Heart right ventricle (tissue), 16 donors: ENCODE measurements at regions not wholly inside any gene's neighbourhood (a gene's known extent, or its start where the extent isn't known, plus 50 kb on each side); places are given as distances from the start of the nearest gene placed in this dataset.

Experiments
- ATAC-seq, 8 donors: fragments of 200-7000 bp; cut with Tn5 transposase; one replicate each; pipeline ENCODE4 v1.9.1; 2020; ENCODE audit warnings: mild to moderate bottlenecking in 8 of 8, moderate library complexity in 8 of 8, moderate number of reproducible peaks in 1 of 8
- DNase-seq, 2 donors: peaks; one replicate each; pipeline ENCODE4 v3.0.0-alpha.2; 2020
- H3K27ac ChIP-seq, 10 donors: fragments of 200-600 bp; sonication (generic) in 2 of 10; one replicate each; pipeline versions ENCODE4 v1.5.0 to v1.8.0; 2020 to 2022; ENCODE audit warnings: mild to moderate bottlenecking in 3 of 10
- H3K27me3 ChIP-seq, 7 donors: fragments of 200-600 bp; one replicate each; pipeline ENCODE4 v1.8.0; 2021 to 2022; ENCODE audit warnings: mild to moderate bottlenecking in 2 of 7
- H3K36me3 ChIP-seq, 9 donors: fragments of 200-600 bp; sonication (generic) in 1 of 9; one replicate each; pipeline versions ENCODE4 v1.5.0 to v1.8.0; 2020 to 2022; ENCODE audit warnings: mild to moderate bottlenecking in 2 of 9
- H3K4me1 ChIP-seq, 9 donors: fragments of 200-600 bp; sonication (generic) in 1 of 9; one replicate each; pipeline versions ENCODE4 v1.5.0 to v1.8.0; 2020 to 2022; ENCODE audit warnings: mild to moderate bottlenecking in 4 of 9
- H3K4me3 ChIP-seq, 10 donors: fragments of 200-600 bp; sonication (generic) in 2 of 10; one replicate each; pipeline versions ENCODE4 v1.5.0 to v1.8.0; 2020 to 2022; ENCODE audit warnings: mild to moderate bottlenecking in 7 of 10, moderate library complexity in 2 of 10
- H3K9me3 ChIP-seq, 11 donors: fragments of 200-600 bp in 10 of 11; sonication (generic) in 2 of 11; one replicate each; pipeline versions ENCODE4 v1.5.0 to v1.8.0; 2013 to 2022; ENCODE audit warnings: mild to moderate bottlenecking in 2 of 11, control low read depth in 1 of 11, moderate library complexity in 1 of 11
- WGBS, 2 donors: extraction: QIAGEN DNeasy Blood & Tissue Kit; methylation state at CpG; one replicate each; pipeline ENCODE4 v1.1.7; 2013; ENCODE audit warnings: inconsistent platforms in 1 of 2; 5-methylcytosine and 5-hydroxymethylcytosine counted together
- intact Hi-C, 10 donors: fragments of 100-400 bp; cut with DNase I; formaldehyde crosslinking; loops; one replicate each; pipeline versions ENCODE4 v1.11.1 to v1.14.2; 2022
- TF ChIP-seq, protein P1 (sequence below), 9 donors: fragments of 200-600 bp; sonication (generic) in 2 of 9; IDR thresholded peaks; one replicate each; pipeline versions ENCODE4 v1.5.0 to v1.8.0; 2021 to 2022; ENCODE audit warnings: antibody characterized with exemption in 9 of 9, mild to moderate bottlenecking in 5 of 9, moderate library complexity in 1 of 9
- donor health status: Arrhythmogenic right ventricular cardiomyopathy.
- donor health status: ischemic (EF 13 %, LVEDD 7.1; RV severe dilation, severe dysfunction).
- donor health status: healthy with polysubstance abuse.
- donor health status: DM: no; HTN: yes; CAD: no.
- donor health status: DM: no; HTN: no; CAD: no.
- donor health status: ischemic (EF 25% LVEDD 6.9; RV normal size, moderate dysfunction).
- donor health status: ischemic (EF 25% LVEDD 5.7; RV mildly dilated, moderate dysfunction).
- donor health status: healthy.
- donor health status: DM: yes; HTN: yes; CAD: no.
- donor health status: Ischemic cardiomyopathy.
- donor health status: ischemic (EF 35%, LVEDD 5.7; RV mildly dilated, moderate dysfunction).
- donor health status: nonischemic (EF 11% LVEDD 7.7; RV severe dilation, severe dysfunction).
- donor health status: DM: yes; HTN: yes; CAD: no.
- donor health status: PGD.
- donor health status: ischemic (EF 29% LVEDD 5.4; RV normal size, mild dysfunction).
- donor health status: nonischemic (EF 23%, LVEDD 6.1; RV moderate dilation, normal function).

DNA sequence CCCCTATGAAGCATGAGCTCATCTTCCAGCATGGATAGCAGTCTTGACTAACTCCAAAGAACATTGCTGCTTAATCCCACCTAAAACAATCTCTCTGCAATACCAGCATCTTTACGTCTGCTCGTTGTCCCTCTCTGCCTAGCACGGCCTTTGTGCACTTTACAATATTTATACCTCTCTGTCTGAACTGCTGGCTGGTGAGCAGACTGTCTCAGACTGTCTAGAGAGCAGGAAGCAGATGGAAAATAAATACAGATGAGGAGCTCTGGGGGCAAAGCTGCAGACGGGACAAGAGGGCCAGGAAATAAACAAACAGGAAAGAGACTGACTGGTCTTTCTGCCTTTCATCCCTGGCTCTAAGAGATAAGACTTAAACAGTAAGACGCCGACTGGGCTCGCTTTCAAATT is 224.8 kb downstream of the ENC1 start:
- intact Hi-C loops, result no loop called here
- Histone ChIP-seq H3K27me3 (no peaks in the 10 kb centered on the region), H3K9me3 (no peaks in the 10 kb centered on the region), H3K4me1 (peaks cover 0 to 10% (median 0%) of the 10 kb centered on the region in 9 donors), H3K4me3 (no peak overlapping the region), H3K36me3 (no peaks in the 10 kb centered on the region), H3K27ac (peak overlapping the region in 1 of 10 donors; percentile 19)
- no peak for DNase-seq
- TF ChIP-seq, protein P1, sequence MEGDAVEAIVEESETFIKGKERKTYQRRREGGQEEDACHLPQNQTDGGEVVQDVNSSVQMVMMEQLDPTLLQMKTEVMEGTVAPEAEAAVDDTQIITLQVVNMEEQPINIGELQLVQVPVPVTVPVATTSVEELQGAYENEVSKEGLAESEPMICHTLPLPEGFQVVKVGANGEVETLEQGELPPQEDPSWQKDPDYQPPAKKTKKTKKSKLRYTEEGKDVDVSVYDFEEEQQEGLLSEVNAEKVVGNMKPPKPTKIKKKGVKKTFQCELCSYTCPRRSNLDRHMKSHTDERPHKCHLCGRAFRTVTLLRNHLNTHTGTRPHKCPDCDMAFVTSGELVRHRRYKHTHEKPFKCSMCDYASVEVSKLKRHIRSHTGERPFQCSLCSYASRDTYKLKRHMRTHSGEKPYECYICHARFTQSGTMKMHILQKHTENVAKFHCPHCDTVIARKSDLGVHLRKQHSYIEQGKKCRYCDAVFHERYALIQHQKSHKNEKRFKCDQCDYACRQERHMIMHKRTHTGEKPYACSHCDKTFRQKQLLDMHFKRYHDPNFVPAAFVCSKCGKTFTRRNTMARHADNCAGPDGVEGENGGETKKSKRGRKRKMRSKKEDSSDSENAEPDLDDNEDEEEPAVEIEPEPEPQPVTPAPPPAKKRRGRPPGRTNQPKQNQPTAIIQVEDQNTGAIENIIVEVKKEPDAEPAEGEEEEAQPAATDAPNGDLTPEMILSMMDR (IDR thresholded peaks at IDR 0.05), result no peak
- ATAC-seq, result peak in 4 of 8 donors; percentile 44 to 50 (median 48)
- 22 to 25% methylated on average over 7 of the region's 7 CpGs for WGBS, 2 donors

DNA sequence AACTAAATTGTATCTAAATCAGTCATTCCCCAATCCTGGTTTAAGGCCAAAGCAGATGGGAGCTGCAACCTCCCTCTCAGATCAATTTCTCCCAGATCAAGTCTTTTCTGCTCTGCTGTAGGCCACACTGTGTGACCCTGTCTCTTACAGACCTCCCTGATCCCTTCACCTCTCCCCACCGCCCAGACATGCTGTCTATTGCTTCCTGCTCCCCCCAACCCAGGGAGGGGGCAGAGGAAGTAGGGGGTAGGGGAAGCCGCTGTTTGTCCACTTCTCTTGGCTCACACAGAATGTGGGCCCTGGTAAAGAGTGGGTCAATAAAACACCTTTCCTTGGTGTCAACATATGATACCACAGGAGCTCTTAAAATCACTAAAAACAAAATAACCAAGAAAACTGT is 226.3 kb downstream of the ENC1 start:
- DNase-seq (no peak), ATAC-seq (no peak)
- WGBS, 2 donors, result 83 to 89% methylated on average over 2 of the region's 2 CpGs
- no peak overlapping the region for H3K4me3 ChIP-seq
- no peaks in the 10 kb centered on the region for H3K36me3 ChIP-seq
- intact Hi-C loops, result no loop called here
- peaks cover 0 to 10% (median 0%) of the 10 kb centered on the region in 9 donors for H3K4me1 ChIP-seq
- TF ChIP-seq, protein P1 (IDR thresholded peaks at IDR 0.05), result no peak
- no peaks in the 10 kb centered on the region for H3K27me3 ChIP-seq
- no peaks in the 10 kb centered on the region for H3K9me3 ChIP-seq
- H3K27ac ChIP-seq, result no peak overlapping the region

DNA sequence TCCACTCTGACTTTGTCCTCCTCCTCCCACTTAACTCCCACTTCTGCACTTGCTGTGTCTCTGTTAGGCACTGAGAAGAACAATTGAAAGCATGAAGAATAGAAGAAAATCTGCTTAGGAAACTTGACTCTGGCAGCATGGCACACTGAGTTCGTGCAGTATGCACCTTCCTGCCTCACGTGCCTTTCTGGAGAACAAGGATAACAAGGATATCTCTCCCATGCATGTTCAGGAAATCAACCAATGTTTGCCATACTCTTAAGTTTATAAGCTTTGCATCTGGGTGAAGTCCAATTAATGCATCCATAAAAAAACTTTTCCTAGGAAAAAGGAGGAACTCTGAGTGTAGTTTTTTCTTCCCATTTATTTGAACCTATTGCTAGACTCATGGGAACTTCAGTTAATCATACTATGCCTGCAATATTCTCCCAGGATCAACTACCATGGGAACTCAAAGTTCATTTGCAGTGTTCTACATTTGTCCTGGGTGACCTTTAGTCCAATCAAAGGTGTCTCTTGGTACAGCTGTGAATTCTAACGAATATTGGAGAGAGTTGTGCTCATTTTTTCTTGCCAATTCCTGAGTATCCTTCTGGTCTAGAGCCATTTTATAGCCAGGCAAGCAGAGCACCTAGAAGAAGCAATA is 227.0 kb downstream of the ENC1 start:
- H3K4me1 ChIP-seq, result peaks cover 0 to 10% (median 0%) of the 10 kb centered on the region in 9 donors
- intact Hi-C loops, result no loop called here
- H3K27me3 ChIP-seq, result no peaks in the 10 kb centered on the region
- ATAC-seq (no peak), DNase-seq (no peak)
- no peak overlapping the region for H3K27ac ChIP-seq
- WGBS, 2 donors, result 76 to 77% methylated on average over 3 of the region's 3 CpGs
- no peaks in the 10 kb centered on the region for H3K9me3 ChIP-seq
- H3K4me3 ChIP-seq, result no peak overlapping the region
- TF ChIP-seq, protein P1 (IDR thresholded peaks at IDR 0.05), result no peak
- H3K36me3 ChIP-seq, result no peaks in the 10 kb centered on the region

DNA sequence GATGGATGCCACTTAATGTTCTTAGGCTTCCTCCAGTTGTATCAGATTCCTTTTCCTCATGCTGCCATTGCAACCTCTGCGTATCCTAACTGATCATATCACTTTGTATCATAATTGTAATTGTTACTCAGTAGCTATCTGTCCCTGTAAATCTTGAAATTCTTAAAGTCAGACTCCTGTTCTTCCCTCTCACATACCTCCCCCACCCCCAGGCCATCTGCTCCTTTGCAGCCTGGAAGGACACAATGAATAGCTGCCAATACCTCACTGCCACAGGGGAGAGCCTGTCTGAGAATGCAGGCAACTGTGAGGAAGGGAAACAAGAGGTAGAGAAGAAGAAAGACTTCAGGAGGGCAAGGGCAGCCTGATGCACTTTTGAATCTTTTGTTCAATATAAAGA is 228.5 kb downstream of the ENC1 start:
- Histone ChIP-seq H3K4me1 (peaks cover 0 to 20% (median 0%) of the 10 kb centered on the region in 9 donors), H3K27ac (no peak overlapping the region), H3K9me3 (no peaks in the 10 kb centered on the region), H3K4me3 (no peak overlapping the region), H3K27me3 (no peaks in the 10 kb centered on the region), H3K36me3 (no peaks in the 10 kb centered on the region)
- TF ChIP-seq, protein P1 (IDR thresholded peaks at IDR 0.05), result no peak
- intact Hi-C loops, result no loop called here
- ATAC-seq, result no peak
- no peak for DNase-seq
- WGBS, 2 donors, result 0 to 40% methylated on average over 1 of the region's 1 CpG
